ENCODE measurements at regions not wholly inside any gene's neighbourhood (a gene's known extent, or its start where the extent isn't known, plus 50 kb on each side); places are given as distances from the start of the nearest gene placed in this dataset.

- TF ChIP-seq, protein P1, sequence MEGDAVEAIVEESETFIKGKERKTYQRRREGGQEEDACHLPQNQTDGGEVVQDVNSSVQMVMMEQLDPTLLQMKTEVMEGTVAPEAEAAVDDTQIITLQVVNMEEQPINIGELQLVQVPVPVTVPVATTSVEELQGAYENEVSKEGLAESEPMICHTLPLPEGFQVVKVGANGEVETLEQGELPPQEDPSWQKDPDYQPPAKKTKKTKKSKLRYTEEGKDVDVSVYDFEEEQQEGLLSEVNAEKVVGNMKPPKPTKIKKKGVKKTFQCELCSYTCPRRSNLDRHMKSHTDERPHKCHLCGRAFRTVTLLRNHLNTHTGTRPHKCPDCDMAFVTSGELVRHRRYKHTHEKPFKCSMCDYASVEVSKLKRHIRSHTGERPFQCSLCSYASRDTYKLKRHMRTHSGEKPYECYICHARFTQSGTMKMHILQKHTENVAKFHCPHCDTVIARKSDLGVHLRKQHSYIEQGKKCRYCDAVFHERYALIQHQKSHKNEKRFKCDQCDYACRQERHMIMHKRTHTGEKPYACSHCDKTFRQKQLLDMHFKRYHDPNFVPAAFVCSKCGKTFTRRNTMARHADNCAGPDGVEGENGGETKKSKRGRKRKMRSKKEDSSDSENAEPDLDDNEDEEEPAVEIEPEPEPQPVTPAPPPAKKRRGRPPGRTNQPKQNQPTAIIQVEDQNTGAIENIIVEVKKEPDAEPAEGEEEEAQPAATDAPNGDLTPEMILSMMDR (IDR thresholded peaks at IDR 0.05; ENCODE audit: borderline replicate concordance, control extremely low read depth, extremely low read depth, insufficient read depth, missing control alignments), result no peak
- in situ Hi-C loops (cut with MboI; ENCODE audit: low sequenced_read_pairs, unreplicated experiment), result no loop called here
- DNase-seq (ENCODE audit: low spot score), result no peak
Observed at GRCh38 chr7:153852261-153852660, 199.9 kb upstream of the DPP6 start.

DNA sequence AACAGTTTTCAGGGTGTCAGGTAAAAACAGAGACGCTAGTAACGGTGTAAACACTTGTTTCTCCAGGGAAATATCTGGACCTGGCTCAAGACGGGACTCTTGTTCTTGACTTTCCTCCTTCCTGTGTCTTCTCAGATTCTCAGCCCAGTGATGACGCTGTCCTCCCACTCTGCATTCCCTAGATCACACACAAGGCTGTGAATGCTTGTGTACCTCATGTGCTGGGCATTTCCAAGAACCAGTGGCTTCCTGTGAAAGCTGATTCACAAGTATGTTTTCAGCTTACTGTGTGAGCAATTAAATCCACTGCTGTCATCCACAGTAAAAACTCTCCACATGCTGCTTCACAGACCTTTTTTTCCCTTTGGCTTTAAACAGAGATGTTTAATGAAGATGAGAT lies 193.8 kb upstream of the DPP6 start:
- no peak for DNase-seq (ENCODE audit: low spot score)
- TF ChIP-seq, protein P1 (IDR thresholded peaks at IDR 0.05; ENCODE audit: borderline replicate concordance, control extremely low read depth, extremely low read depth, insufficient read depth, missing control alignments), result no peak
- in situ Hi-C loops (cut with MboI; ENCODE audit: low sequenced_read_pairs, unreplicated experiment), result no loop called here

- DNase-seq (ENCODE audit: low spot score), result no peak
- in situ Hi-C loops (cut with MboI; ENCODE audit: low sequenced_read_pairs, unreplicated experiment), result no loop called here
Observed at GRCh38 chr7:153859239-153859638, 193.0 kb upstream of the DPP6 start.

DNA sequence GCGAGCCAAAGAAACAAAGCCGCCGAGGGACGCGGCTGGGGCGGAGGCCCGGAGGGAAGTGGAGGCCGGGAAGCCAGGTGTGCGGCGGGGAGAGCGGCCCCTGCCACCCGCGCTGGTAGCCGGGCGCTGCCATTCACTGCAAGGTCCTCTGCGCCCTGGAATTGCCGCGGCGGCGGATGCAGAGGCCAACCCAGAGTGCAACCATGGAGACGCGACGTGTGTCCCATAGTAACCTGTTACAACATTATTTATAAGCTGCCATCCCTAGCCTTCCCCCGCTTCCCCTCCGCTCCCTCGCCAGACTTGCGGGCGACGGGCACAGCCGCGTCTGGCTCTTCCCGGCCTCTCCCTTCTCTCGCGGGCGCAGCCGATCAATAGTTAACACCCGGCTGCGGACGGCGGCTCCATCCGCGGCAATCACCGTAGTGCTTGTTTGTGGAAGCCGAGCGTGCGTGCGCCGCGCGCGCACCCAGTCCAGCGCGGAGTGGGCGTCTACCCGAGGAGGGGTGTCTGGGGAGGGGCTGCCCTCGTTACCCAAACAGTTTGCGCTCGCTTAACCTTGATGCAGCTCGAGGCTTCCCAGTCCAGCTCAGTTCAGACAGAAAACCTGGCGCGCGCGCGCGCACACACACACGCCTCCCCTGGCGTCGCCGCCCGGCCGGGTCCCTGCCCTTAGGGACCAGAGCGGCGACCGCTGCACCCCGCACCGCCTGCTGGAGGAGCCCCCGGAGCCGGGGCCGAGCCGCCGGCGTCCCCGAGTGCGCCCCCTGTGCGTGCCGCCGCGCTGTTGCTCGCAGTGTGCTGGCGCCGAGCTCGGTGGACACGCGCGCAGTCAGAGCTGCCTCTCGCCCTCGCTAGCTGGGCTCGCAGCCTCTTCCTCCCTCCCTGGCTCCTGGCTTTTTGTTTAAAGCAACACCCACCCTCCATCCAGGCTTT lies 165.4 kb upstream of the DPP6 start:
- TF ChIP-seq, protein P1 (IDR thresholded peaks at IDR 0.05; ENCODE audit: borderline replicate concordance, control extremely low read depth, extremely low read depth, insufficient read depth, missing control alignments), result no peak
- in situ Hi-C loops (cut with MboI; ENCODE audit: low sequenced_read_pairs, unreplicated experiment), result no loop called here
- no peak for DNase-seq (ENCODE audit: low spot score)

More at GRCh38 chr7:153859239-153859638, 193.0 kb upstream of the DPP6 start:
- TF ChIP-seq, protein P1 (IDR thresholded peaks at IDR 0.05; ENCODE audit: borderline replicate concordance, control extremely low read depth, extremely low read depth, insufficient read depth, missing control alignments), result no peak

DNA sequence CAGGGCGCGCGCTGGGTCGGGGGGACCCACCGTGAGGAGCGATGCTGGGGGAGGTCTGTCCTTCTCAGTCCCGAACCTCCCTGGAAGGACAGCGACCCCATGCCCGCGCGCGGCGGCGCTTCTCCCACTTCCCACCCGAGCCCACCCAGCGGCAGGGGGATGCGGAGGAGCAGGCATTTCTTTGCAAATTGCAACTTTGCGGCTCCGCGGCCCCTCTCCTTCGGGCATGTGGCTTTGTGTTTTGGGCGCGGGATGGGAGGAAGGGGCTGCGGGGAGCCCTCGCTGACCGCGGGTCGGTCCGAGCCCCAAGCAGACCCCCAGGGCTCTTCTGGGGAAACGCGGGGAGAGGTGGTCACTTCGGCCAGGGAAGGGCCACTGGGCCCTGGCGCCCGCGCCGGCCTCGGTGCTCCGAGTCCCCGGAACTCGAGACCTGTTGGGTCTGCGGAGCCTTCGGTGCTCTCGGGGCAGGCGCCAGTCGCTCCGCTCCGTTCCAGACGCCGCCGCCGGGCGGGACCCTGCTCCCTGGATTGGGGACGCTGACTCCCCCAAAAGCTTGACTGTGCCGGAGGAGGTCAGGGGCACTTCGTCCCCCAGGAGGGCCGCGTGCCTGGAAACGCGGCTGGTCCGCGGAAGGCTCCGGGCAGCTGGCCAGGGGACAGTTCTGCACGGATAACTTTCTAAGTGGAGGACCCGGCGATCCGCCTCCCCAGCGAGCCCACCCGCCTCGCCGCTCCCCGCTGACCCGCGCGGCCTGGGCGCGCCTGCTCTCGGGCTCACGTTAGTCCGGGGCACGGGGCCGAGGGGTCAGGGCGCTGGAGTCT lies 164.2 kb upstream of the DPP6 start:
- TF ChIP-seq, protein P1 (IDR thresholded peaks at IDR 0.05; ENCODE audit: borderline replicate concordance, control extremely low read depth, extremely low read depth, insufficient read depth, missing control alignments), result no peak
- in situ Hi-C loops (cut with MboI; ENCODE audit: low sequenced_read_pairs, unreplicated experiment), result no loop called here

DNA sequence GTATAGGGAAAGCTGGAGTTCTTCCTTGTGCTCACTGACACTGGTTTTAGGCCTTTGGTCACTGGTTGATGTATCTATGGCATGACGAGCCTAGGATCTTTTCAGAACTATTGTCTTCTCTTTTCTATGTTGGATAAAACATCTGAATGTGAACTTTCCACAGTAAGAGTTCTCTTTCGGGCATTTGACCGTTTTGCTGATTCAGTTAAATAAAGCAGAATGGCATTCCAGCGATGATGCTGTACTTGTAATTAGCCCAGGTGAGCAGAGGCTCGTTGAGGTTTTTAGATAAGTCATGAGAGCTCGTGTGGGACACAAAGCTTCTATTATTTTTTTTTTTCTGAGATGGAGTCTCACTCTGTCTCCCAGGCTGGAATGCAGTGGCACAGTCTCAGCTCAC lies 160.2 kb upstream of the DPP6 start:
- in situ Hi-C loops (cut with MboI; ENCODE audit: low sequenced_read_pairs, unreplicated experiment), result no loop called here

More for the DNA sequence above, 164.2 kb upstream of the DPP6 start:
- no peak for DNase-seq (ENCODE audit: low spot score)

More for the DNA sequence above, 160.2 kb upstream of the DPP6 start:
- DNase-seq (ENCODE audit: low spot score), result no peak
- TF ChIP-seq, protein P1 (IDR thresholded peaks at IDR 0.05; ENCODE audit: borderline replicate concordance, control extremely low read depth, extremely low read depth, insufficient read depth, missing control alignments), result no peak
